Retina (tissue), 1 donor: ENCODE measurements at regions not wholly inside any gene's neighbourhood (a gene's known extent, or its start where the extent isn't known, plus 50 kb on each side); places are given as distances from the start of the nearest gene placed in this dataset.
"Not testable (repeated sequence)": the region's sequence is repeated elsewhere in the genome, so short reads cannot be mapped to it uniquely, and the experiment has no call there.

Experiments
- DNase-seq: peaks from one replicate; pipeline ENCODE4 v3.0.0-alpha.2; 2016

GRCh38 chrX:139020801-139021200, 309.3 kb upstream of the FGF13 start:
- no peak for DNase-seq

DNA sequence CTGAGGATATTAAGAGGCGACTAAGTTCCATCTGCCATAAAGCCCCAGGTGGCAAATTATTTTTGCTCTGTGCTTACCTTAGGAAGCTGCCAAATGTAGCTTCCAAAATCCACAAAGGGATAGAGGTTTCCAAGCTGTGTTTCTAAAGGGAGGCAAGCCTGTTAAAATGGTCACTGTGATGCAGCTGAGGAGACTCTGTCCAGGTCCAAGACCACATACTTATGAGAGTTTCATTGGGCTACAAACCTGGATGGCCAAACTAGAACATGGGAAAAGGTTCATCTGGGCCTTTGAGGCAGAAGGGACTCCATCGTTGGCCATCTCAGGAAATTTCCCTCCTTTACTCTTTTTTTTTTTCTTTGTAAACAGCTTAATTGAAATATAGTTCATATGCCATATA, 306.9 kb upstream of the FGF13 start:
- no peak for DNase-seq

GRCh38 chrX:139015627-139016026, 304.1 kb upstream of the FGF13 start:
- DNase-seq: no peak

GRCh38 chrX:139008185-139008584, 296.7 kb upstream of the FGF13 start:
- no peak for DNase-seq

GRCh38 chrX:139003856-139004527, 292.5 kb upstream of the FGF13 start:
- DNase-seq: not testable (repeated sequence)

DNA sequence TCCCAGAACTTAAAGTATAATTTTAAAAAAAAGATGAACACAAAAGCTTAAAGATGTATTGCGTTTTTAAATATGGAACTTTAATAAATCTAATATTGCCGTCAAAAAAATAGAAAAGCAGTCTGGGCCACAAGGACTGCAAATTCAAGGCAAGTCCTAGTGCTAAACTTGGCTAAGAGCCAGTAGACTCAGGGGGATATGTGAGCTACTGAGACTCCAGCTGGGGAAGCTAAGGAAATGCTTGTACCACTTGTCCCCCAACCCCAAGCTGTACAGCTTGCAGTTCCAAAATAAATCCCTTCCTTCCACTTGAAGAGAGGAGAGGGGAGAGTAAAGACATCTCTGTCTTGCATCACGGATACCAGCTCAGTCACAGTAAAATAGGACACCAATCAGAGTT, 290.8 kb upstream of the FGF13 start:
- no peak for DNase-seq

- DNase-seq: no peak
Observed at GRCh38 chrX:138996268-138996667, 284.8 kb upstream of the FGF13 start.

DNA sequence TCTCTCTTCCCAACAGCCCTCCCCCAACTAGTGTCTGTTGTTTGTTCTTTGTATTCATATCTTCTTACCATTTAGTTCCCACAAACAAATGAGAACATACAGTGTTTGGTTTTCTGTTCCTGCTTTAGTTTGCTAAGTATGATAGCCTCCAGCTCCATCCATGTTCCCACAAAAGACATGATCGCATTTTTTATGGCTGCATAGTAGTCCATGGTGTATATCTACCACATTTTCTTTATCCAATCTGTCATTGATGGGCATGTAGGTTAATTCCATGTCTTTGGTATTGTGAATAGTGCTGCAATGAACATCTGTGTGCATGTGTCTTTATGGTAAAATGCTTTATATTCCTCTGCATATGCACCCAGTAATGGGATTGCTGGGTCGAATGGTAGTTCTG, 283.9 kb upstream of the FGF13 start:
- DNase-seq: no peak

DNA sequence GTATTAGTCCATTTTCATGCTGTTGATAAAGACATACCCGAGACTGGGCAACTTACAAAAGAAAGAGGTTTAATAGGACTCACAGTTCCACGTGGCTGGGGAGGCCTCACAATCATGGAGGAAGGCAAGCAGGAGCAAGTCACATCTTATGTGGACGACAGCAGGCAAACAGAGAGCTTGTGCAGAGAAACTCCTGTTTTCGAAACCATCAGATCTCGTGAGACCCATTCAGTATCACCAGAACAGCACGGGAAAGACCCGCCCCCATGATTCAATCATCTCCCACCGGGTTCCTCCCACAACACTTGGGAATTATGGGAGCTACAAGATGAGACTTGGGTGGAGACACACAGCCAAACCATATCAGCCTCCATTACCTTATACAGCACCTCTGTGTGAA, 278.9 kb upstream of the FGF13 start:
- DNase-seq: not testable (repeated sequence)

DNA sequence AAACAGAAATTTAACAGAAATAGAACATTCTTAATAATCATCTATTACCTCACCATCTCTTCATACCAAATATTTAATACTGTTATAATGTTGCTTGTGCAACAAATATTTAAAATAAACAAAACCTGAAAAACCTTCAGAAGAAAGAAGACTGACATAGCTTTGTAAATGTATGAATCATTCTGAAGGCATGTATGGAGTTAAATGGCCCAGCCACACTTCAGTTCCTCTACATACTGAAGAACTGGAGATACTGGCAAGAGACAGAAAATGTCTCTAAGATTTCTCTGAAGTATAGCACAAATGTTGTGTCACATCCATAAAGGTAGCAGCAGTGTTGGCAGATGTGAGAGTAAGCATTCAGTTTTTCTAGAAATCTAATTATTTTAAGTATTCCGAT, 275.3 kb upstream of the FGF13 start:
- no peak for DNase-seq

- DNase-seq: no peak
Observed at GRCh38 chrX:138986235-138986634, 274.7 kb upstream of the FGF13 start.

GRCh38 chrX:138982365-138982764, 270.8 kb upstream of the FGF13 start:
- no peak for DNase-seq

- no peak for DNase-seq
Observed at GRCh38 chrX:138964501-138964900, 253.0 kb upstream of the FGF13 start.

DNA sequence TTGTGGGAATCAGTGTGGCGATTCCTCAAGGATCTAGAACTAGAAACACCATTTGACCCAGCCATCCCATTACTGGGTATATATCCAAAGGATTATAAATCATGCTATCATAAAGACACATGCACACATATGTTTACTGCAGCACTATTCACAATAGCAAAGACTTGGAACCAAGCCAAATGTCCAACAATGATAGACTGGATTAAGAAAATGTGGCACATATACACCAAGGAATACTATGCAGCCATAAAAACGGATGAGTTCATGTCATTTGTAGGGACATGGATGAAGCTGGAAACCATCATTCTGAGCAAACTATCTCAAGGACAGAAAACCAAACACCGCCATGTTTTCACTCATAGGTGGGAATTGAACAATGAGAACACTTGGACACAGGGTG, 250.9 kb upstream of the FGF13 start:
- DNase-seq: not testable (repeated sequence)

DNA sequence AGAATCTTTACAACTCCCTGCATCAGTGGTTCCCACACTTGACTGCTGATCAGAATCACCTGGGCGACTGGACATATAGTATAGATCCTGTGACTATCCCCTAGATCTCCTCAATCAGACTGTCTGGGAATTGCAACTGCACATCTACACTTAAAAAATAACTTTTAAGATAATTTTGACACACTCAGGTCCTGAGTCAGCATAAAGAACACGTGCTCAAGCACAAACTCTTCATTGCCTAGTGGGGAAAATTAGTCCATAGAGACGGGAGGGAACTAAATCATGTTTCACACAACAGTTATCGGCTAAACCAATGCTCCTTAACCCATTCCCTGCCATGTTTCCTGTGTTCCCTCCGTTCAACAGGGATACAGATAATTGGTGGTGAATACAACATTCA, 243.5 kb upstream of the FGF13 start:
- no peak for DNase-seq

GRCh38 chrX:138946926-138947325, 235.4 kb upstream of the FGF13 start:
- no peak for DNase-seq

DNA sequence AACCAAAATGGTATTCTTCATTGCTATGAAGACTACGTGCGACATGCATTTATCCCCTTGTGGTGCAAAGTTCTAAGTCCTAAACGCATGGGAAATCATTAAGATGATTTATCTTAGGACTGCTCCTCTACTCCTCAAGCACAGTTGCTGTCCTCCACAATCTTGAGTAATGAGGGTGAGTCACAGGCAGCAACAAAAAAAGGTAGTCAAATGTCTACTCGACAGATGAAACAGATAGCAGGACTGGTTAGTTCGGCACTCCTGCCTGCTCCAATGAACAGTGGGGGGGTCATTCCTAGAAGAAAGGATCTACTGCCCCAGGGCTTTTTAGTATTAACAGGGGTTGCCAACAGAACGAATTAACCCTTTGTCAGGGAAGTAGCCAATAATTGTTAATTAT, 233.7 kb upstream of the FGF13 start:
- no peak for DNase-seq

- no peak for DNase-seq
Observed at GRCh38 chrX:138939038-138939437, 227.5 kb upstream of the FGF13 start.

GRCh38 chrX:138938003-138938402, 226.5 kb upstream of the FGF13 start:
- DNase-seq: no peak

DNA sequence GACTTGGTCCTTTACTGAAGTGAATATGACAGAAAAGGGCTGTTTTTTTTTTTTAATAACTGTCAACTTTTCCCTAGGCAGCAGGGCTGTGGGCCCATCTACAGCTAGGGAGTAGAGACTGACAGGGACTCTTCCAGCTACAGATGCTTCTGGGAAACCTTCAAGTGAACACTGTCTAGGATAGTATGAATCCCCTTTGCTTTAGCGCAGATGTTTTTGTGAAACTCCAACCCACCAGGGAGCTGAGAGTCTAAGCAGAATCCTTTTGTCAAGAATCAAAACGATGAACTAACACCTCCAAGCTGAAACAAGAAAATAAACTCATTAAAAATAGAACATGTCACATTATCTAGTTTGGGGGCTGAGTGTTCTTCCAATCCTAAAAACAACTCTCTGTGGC, 219.7 kb upstream of the FGF13 start:
- no peak for DNase-seq

- DNase-seq: no peak
Observed at GRCh38 chrX:138930583-138930945, 219.0 kb upstream of the FGF13 start.

- DNase-seq: no peak
Observed at GRCh38 chrX:138929926-138930582, 218.5 kb upstream of the FGF13 start.

DNA sequence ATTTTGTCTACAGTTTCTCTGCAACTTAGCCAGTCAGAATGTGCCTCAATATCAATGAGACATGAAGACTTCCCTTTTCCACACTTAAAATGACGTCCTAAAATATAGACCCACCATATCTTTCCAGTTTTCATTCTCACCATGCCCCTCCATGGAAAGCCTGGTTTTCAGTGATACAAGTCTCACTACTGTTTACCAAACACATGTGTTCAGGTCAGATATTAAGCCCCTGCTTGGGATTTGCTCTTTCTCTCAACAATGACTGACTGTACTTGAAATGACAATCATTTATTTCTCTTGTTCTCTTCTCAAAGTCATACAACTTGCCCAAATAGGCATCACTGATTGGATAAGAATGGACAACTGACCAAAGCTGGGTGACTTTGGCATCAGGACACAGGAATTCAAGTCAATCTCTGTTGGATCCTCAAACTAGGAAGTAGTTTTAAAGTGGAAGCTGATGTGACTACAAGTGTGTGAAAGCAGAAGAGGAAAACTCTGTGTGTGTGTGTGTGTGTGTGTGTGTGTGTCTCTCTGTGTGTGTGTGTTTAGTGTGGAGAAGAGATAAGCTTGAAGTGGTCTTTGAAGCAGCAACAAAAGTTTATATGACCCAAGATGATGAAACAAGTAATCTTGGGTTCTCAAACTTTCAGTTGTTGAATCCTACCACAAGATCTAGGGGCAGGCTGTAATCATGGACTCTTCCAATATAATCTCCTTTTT, 217.4 kb upstream of the FGF13 start:
- no peak for DNase-seq

GRCh38 chrX:138925330-138925729, 213.8 kb upstream of the FGF13 start:
- no peak for DNase-seq
